Activated B cell treated with CpG ODN at 0.5 μM for 24 hours (primary cell): ENCODE measurements at regions not wholly inside any gene's neighbourhood (a gene's known extent, or its start where the extent isn't known, plus 50 kb on each side); places are given as distances from the start of the nearest gene placed in this dataset.

Source experiments
- ATAC-seq: fragments of 200-7000 bp; cut with Tn5 transposase; one replicate; pipeline ENCODE4 v1.10.0; 2021; ENCODE audit warnings: low read depth, mild to moderate bottlenecking, moderate library complexity
- CTCF ChIA-PET: fragments of 350-600 bp; sonication (Branson Sonifier 250); formaldehyde crosslinking; loops from one replicate; lab custom pipeline; 2021; ENCODE audit warnings: antibody characterized with exemption; lab: Charles Lee
- POLR2A ChIA-PET: fragments of 350-600 bp; sonication (Branson Sonifier 250); formaldehyde crosslinking; loops from one replicate; lab custom pipeline; 2021; ENCODE audit warnings: antibody characterized with exemption; lab: Charles Lee
- DNase-seq: peaks from one replicate; pipeline ENCODE4 v3.0.0; 2022
- H3K27ac Mint-ChIP-seq: one replicate; pipeline ENCODE4 v1.8.0; 2020; ENCODE audit warnings: mixed read lengths
- H3K27me3 Mint-ChIP-seq: one replicate; pipeline ENCODE4 v1.8.0; 2021; ENCODE audit warnings: mixed read lengths
- H3K36me3 Mint-ChIP-seq: one replicate; pipeline ENCODE4 v1.8.0; 2021; ENCODE audit warnings: low read depth, mixed read lengths
- H3K4me1 Mint-ChIP-seq: one replicate; pipeline ENCODE4 v1.8.0; 2021; ENCODE audit warnings: mixed read lengths
- H3K4me3 Mint-ChIP-seq: one replicate; pipeline ENCODE4 v1.8.0; 2020; ENCODE audit warnings: mild to moderate bottlenecking, mixed read lengths
- H3K9me3 Mint-ChIP-seq: one replicate; pipeline ENCODE4 v1.8.0; 2020; ENCODE audit warnings: mixed read lengths
- intact Hi-C: fragments of 100-400 bp; cut with micrococcal nuclease; formaldehyde crosslinking; loops from one replicate; pipeline ENCODE4 v1.15.1; 2024
- TF ChIP-seq, protein P1 (sequence below): fragments of 200-600 bp; IDR thresholded peaks from one replicate; pipeline ENCODE4 v1.8.0; 2022; ENCODE audit warnings: antibody characterized with exemption, mild to moderate bottlenecking

GRCh38 chr9:32067261-32067660, 317.2 kb upstream of the ACO1 start:
- no peaks in the 10 kb centered on the region for H3K4me1 Mint-ChIP-seq

GRCh38 chr9:32069169-32069813, 315.2 kb upstream of the ACO1 start:
- H3K27ac Mint-ChIP-seq, result no peak overlapping the region
- no peaks in the 10 kb centered on the region for H3K36me3 Mint-ChIP-seq
- CTCF ChIA-PET, result no interaction called here
- H3K27me3 Mint-ChIP-seq, result no peaks in the 10 kb centered on the region
- TF ChIP-seq, protein P1, sequence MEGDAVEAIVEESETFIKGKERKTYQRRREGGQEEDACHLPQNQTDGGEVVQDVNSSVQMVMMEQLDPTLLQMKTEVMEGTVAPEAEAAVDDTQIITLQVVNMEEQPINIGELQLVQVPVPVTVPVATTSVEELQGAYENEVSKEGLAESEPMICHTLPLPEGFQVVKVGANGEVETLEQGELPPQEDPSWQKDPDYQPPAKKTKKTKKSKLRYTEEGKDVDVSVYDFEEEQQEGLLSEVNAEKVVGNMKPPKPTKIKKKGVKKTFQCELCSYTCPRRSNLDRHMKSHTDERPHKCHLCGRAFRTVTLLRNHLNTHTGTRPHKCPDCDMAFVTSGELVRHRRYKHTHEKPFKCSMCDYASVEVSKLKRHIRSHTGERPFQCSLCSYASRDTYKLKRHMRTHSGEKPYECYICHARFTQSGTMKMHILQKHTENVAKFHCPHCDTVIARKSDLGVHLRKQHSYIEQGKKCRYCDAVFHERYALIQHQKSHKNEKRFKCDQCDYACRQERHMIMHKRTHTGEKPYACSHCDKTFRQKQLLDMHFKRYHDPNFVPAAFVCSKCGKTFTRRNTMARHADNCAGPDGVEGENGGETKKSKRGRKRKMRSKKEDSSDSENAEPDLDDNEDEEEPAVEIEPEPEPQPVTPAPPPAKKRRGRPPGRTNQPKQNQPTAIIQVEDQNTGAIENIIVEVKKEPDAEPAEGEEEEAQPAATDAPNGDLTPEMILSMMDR, result no peak
- POLR2A ChIA-PET, result no interaction called here
- no peaks in the 10 kb centered on the region for H3K4me1 Mint-ChIP-seq
- intact Hi-C loops, result no loop called here
- no peak overlapping the region for H3K4me3 Mint-ChIP-seq
- ATAC-seq (no peak), DNase-seq (no peak)
- H3K9me3 Mint-ChIP-seq, result no peaks in the 10 kb centered on the region

More at GRCh38 chr9:32067261-32067660, 317.2 kb upstream of the ACO1 start:
- Mint-ChIP-seq H3K27ac (no peak overlapping the region), H3K9me3 (peaks cover 3% of the 10 kb centered on the region), H3K4me3 (no peak overlapping the region), H3K36me3 (no peaks in the 10 kb centered on the region), H3K27me3 (no peaks in the 10 kb centered on the region)
- DNase-seq (no peak), ATAC-seq (no peak)
- TF ChIP-seq, protein P1, result no peak
- CTCF ChIA-PET, result no interaction called here
- POLR2A ChIA-PET, result no interaction called here
- intact Hi-C loops, result no loop called here

DNA sequence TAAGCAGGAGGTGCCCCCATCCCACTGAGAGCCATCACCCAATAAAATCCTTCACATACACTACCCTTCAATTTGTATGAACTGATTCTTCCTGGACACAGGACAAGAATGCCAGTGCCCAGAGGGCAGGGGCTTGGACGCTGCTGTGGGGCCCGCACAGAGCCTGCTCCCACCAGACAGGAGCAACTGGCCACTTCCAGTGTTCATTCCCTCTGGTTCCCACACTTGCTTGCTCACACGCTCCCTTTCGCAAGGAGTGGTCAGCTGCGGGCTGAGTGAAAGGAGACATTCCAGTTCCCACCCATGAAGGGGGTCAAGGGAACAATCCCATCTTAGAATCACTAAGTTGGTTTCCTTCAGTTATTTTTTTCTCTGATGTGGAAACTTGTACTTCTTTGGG, 314.5 kb upstream of the ACO1 start:
- ATAC-seq, result no peak
- POLR2A ChIA-PET, result no interaction called here

GRCh38 chr9:32072570-32072969, 311.9 kb upstream of the ACO1 start:
- TF ChIP-seq, protein P1, result no peak
- CTCF ChIA-PET, result no interaction called here
- POLR2A ChIA-PET, result no interaction called here
- H3K27me3 Mint-ChIP-seq, result no peaks in the 10 kb centered on the region
- ATAC-seq (no peak), DNase-seq (no peak)
- no peaks in the 10 kb centered on the region for H3K9me3 Mint-ChIP-seq
- H3K4me3 Mint-ChIP-seq, result no peak overlapping the region
- no peak overlapping the region for H3K27ac Mint-ChIP-seq
- no peaks in the 10 kb centered on the region for H3K4me1 Mint-ChIP-seq
- H3K36me3 Mint-ChIP-seq, result no peaks in the 10 kb centered on the region
- intact Hi-C loops, result no loop called here

More for the DNA sequence above, 314.5 kb upstream of the ACO1 start:
- H3K27me3 Mint-ChIP-seq, result no peaks in the 10 kb centered on the region
- intact Hi-C loops, result no loop called here
- H3K4me3 Mint-ChIP-seq, result no peak overlapping the region
- no peak overlapping the region for H3K27ac Mint-ChIP-seq
- TF ChIP-seq, protein P1, result no peak
- H3K4me1 Mint-ChIP-seq, result no peaks in the 10 kb centered on the region
- H3K36me3 Mint-ChIP-seq, result no peaks in the 10 kb centered on the region
- CTCF ChIA-PET, result no interaction called here
- DNase-seq, result no peak
- no peaks in the 10 kb centered on the region for H3K9me3 Mint-ChIP-seq

DNA sequence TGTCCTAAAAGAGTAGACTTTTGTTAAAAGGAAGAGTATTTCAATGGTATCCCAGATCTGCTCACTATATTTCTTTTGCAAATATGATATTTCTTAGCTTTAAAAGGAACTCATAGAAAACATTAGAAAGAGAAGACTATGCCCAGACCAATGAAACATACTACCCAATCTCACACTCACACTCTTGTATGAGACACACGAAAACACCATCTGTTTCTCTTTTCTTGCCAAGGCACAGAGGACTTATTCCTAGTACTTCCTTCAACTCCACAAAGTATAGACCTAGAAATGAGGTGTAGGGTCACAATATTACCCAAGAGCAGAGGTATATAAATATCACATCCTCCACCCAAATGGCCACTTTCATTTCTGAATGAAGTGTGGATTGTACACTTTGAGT, 292.4 kb upstream of the ACO1 start:
- Mint-ChIP-seq H3K27me3 (no peaks in the 10 kb centered on the region), H3K4me3 (no peak overlapping the region), H3K9me3 (peaks cover 5% of the 10 kb centered on the region), H3K36me3 (no peaks in the 10 kb centered on the region), H3K4me1 (no peaks in the 10 kb centered on the region), H3K27ac (no peak overlapping the region)
- TF ChIP-seq, protein P1, result no peak
- DNase-seq, result no peak
- ChIA-PET CTCF (no interaction called here), POLR2A (no interaction called here)
- no peak for ATAC-seq
- intact Hi-C loops, result no loop called here
